Loucy (cell line): ENCODE measurements at regions not wholly inside any gene's neighbourhood (a gene's known extent, or its start where the extent isn't known, plus 50 kb on each side); places are given as distances from the start of the nearest gene placed in this dataset.

Source experiments
- CTCF ChIP-seq: fragments of 200-600 bp; sonication (generic); conservative IDR thresholded peaks from 2 replicates; pipeline ENCODE4 v1.5.1; 2014; ENCODE audit warnings: mild to moderate bottlenecking, antibody characterized with exemption, low read length
- EZH2phosphoT487 ChIP-seq: fragments of 200-600 bp; IDR thresholded peaks from 2 replicates; pipeline ENCODE4 v1.6.1; 2018; ENCODE audit warnings: antibody characterized with exemption, mild to moderate bottlenecking, moderate library complexity, borderline replicate concordance

DNA sequence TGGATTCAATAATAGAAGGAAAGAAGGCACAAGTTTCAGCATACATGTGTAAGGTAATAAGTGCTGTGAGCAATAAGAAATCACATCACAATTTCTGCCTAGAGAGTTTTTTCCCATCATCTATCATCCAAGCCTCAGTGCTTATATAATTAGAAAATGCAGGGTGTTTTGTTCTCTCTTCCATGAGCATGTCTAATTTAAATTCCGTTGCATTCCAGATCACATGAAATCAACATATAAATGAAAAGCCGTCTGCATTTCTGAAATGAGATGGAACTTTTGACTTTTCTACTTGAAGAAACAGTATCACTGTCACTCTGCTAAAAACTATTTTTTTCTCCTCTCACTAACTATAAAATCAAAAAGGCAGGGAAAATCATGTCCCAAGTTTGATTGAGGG is 74.5 kb upstream of the CD2AP start:
- no peak for TF ChIP-seq CTCF
- no peak for TF ChIP-seq EZH2phosphoT487
